H9 (cell line): ENCODE measurements at regions not wholly inside any gene's neighbourhood (a gene's known extent, or its start where the extent isn't known, plus 50 kb on each side); places are given as distances from the start of the nearest gene placed in this dataset.

Source experiments
- DNase-seq: peaks from one replicate; pipeline ENCODE4 v3.0.0-alpha.2; 2017
- H2AFZ ChIP-seq: one replicate; pipeline ENCODE4 v1.6.1; 2013; ENCODE audit warnings: mild to moderate bottlenecking, low read length, control low read depth, moderate library complexity
- H2AK5ac ChIP-seq: 2 replicates; pipeline ENCODE4 v1.6.1; 2013; ENCODE audit warnings: low read length, control low read depth, mixed read lengths; ENCODE audit not compliant: insufficient read length
- H2BK120ac ChIP-seq: one replicate; pipeline ENCODE4 v1.6.1; 2013; ENCODE audit warnings: low read depth, mild to moderate bottlenecking, low read length, control low read depth, inconsistent platforms; ENCODE audit not compliant: poor library complexity, severe bottlenecking
- H2BK12ac ChIP-seq: 2 replicates; pipeline ENCODE4 v1.6.1; 2013; ENCODE audit warnings: low read length, control low read depth, mixed read lengths, low read depth; ENCODE audit not compliant: insufficient read length
- H2BK15ac ChIP-seq: 2 replicates; pipeline ENCODE4 v1.6.1; 2013; ENCODE audit warnings: low read depth, low read length, control low read depth
- H2BK20ac ChIP-seq: one replicate; pipeline ENCODE4 v1.6.1; 2013; ENCODE audit warnings: low read depth, mild to moderate bottlenecking, low read length, control low read depth, inconsistent platforms; ENCODE audit not compliant: poor library complexity, severe bottlenecking
- H2BK5ac ChIP-seq: 2 replicates; pipeline ENCODE4 v1.6.1; 2013; ENCODE audit warnings: low read length, control low read depth, mixed read lengths; ENCODE audit not compliant: insufficient read length
- H3K14ac ChIP-seq: 2 replicates; pipeline ENCODE4 v1.6.1; 2013; ENCODE audit warnings: low read length, control low read depth; ENCODE audit not compliant: insufficient read depth
- H3K18ac ChIP-seq: 2 replicates; pipeline ENCODE4 v1.6.1; 2013; ENCODE audit warnings: low read depth, mild to moderate bottlenecking, mixed read lengths, low read length, control low read depth; ENCODE audit not compliant: insufficient read length
- H3K23ac ChIP-seq: 2 replicates; pipeline ENCODE4 v1.6.1; 2013; ENCODE audit warnings: low read length, control low read depth, mixed read lengths, low read depth; ENCODE audit not compliant: insufficient read length
- H3K23me2 ChIP-seq: 2 replicates; pipeline ENCODE4 v1.6.1; 2013; ENCODE audit warnings: low read depth, mild to moderate bottlenecking, mixed read lengths, low read length, control low read depth; ENCODE audit not compliant: insufficient read length, poor library complexity, severe bottlenecking
- H3K27ac ChIP-seq: 2 replicates; pipeline ENCODE4 v1.5.1; 2013; ENCODE audit warnings: low read length, control low read depth, mixed read lengths, low read depth; ENCODE audit not compliant: insufficient read length
- H3K27me3 ChIP-seq: 2 replicates; pipeline ENCODE4 v1.6.1; 2013; ENCODE audit warnings: low read length, control low read depth, inconsistent platforms; ENCODE audit not compliant: insufficient read depth
- H3K4ac ChIP-seq: 2 replicates; pipeline ENCODE4 v1.6.1; 2013; ENCODE audit warnings: low read depth, mild to moderate bottlenecking, control low read depth, inconsistent platforms, low read length, moderate library complexity
- H3K4me1 ChIP-seq: 2 replicates; pipeline ENCODE4 v1.6.1; 2013; ENCODE audit warnings: low read length, control low read depth, inconsistent platforms; ENCODE audit not compliant: insufficient read depth
- H3K4me2 ChIP-seq: 2 replicates; pipeline ENCODE4 v1.6.1; 2013; ENCODE audit warnings: low read length, control low read depth, mixed read lengths; ENCODE audit not compliant: insufficient read length, insufficient read depth
- H3K56ac ChIP-seq: 2 replicates; pipeline ENCODE4 v1.6.1; 2013; ENCODE audit warnings: low read depth, mild to moderate bottlenecking, mixed read lengths, low read length, control low read depth; ENCODE audit not compliant: insufficient read length
- H3K79me1 ChIP-seq: 2 replicates; pipeline ENCODE4 v1.6.1; 2013; ENCODE audit warnings: low read depth, mild to moderate bottlenecking, moderate library complexity, low read length, control low read depth, inconsistent platforms; ENCODE audit not compliant: insufficient read depth, poor library complexity, severe bottlenecking
- H3K79me2 ChIP-seq: 2 replicates; pipeline ENCODE4 v1.6.1; 2013; ENCODE audit warnings: low read length, control low read depth, inconsistent platforms; ENCODE audit not compliant: insufficient read depth
- H3K9ac ChIP-seq: 2 replicates; pipeline ENCODE4 v1.6.1; 2013; ENCODE audit warnings: low read length, control low read depth, mixed read lengths; ENCODE audit not compliant: insufficient read length; ENCODE audit errors: extremely low read depth
- H3K9me3 ChIP-seq: one replicate; pipeline ENCODE4 v1.6.1; 2013; ENCODE audit warnings: low read depth, low read length, inconsistent platforms; ENCODE audit not compliant: control insufficient read depth
- H3T11ph ChIP-seq: one replicate; pipeline ENCODE4 v1.6.1; 2013; ENCODE audit warnings: mild to moderate bottlenecking, low read length, control low read depth, inconsistent platforms
- H4K20me1 ChIP-seq: one replicate; pipeline ENCODE4 v1.6.1; 2013; ENCODE audit not compliant: control insufficient read depth, insufficient read length, insufficient read depth
- H4K5ac ChIP-seq: 2 replicates; pipeline ENCODE4 v1.6.1; 2013; ENCODE audit warnings: low read depth, mild to moderate bottlenecking, mixed read lengths, low read length, control low read depth; ENCODE audit not compliant: insufficient read length
- H4K8ac ChIP-seq: replicated peaks from 2 replicates; pipeline ENCODE4 v1.6.1; 2013; ENCODE audit warnings: low read length, control low read depth, mixed read lengths, low read depth; ENCODE audit not compliant: insufficient read length
- H4K91ac ChIP-seq: 2 replicates; pipeline ENCODE4 v1.6.1; 2013; ENCODE audit warnings: low read depth, mild to moderate bottlenecking, moderate library complexity, mixed read lengths, low read length, control low read depth; ENCODE audit not compliant: insufficient read length
- H3K27ac Mint-ChIP-seq, 3 experiments: 2 replicates in 2 of 3; 3 replicates in 1 of 3; pipeline ENCODE4 v1.8.0; 2020 to 2021; ENCODE audit warnings: mixed read lengths in 3 of 3, mild to moderate bottlenecking in 1 of 3, moderate library complexity in 1 of 3
- H3K27me3 Mint-ChIP-seq: 2 replicates; pipeline ENCODE4 v1.8.0; 2021; ENCODE audit warnings: low read depth, mild to moderate bottlenecking, moderate library complexity, mixed read lengths
- H3K36me3 Mint-ChIP-seq, 3 experiments: 2 replicates in 2 of 3; 3 replicates in 1 of 3; pipeline ENCODE4 v1.8.0; 2020 to 2021; ENCODE audit warnings: low read depth in 3 of 3, mixed read lengths in 3 of 3; ENCODE audit not compliant: insufficient read depth in 1 of 3
- H3K4me1 Mint-ChIP-seq, 2 experiments: 2 replicates each; pipeline ENCODE4 v1.8.0; 2020; ENCODE audit warnings: mixed read lengths in 2 of 2
- H3K4me3 Mint-ChIP-seq, 2 experiments: 2 replicates in 1 of 2; 3 replicates in 1 of 2; pipeline ENCODE4 v1.8.0; 2020 to 2021; ENCODE audit warnings: mild to moderate bottlenecking in 2 of 2, mixed read lengths in 2 of 2, moderate library complexity in 1 of 2
- H3K9me3 Mint-ChIP-seq, 2 experiments: 2 replicates in 1 of 2; 3 replicates in 1 of 2; pipeline ENCODE4 v1.8.0; 2020; ENCODE audit warnings: mild to moderate bottlenecking in 2 of 2, mixed read lengths in 2 of 2, moderate library complexity in 1 of 2
- WGBS: extraction: QIAGEN DNeasy Blood & Tissue Kit; methylation state at CpG from one replicate; pipeline ENCODE4 v1.1.7; 2013; ENCODE audit warnings: missing lambda C conversion rate, low lambda C conversion rate, mixed read lengths; ENCODE audit not compliant: insufficient read length; ENCODE audit errors: extremely low coverage; 5-methylcytosine and 5-hydroxymethylcytosine counted together
- TF ChIP-seq, protein P1 (sequence below): fragments of 200-600 bp; sonication (generic); conservative IDR thresholded peaks from 3 replicates; pipeline ENCODE4 v1.8.0; 2021; ENCODE audit warnings: antibody characterized with exemption, mild to moderate bottlenecking

DNA sequence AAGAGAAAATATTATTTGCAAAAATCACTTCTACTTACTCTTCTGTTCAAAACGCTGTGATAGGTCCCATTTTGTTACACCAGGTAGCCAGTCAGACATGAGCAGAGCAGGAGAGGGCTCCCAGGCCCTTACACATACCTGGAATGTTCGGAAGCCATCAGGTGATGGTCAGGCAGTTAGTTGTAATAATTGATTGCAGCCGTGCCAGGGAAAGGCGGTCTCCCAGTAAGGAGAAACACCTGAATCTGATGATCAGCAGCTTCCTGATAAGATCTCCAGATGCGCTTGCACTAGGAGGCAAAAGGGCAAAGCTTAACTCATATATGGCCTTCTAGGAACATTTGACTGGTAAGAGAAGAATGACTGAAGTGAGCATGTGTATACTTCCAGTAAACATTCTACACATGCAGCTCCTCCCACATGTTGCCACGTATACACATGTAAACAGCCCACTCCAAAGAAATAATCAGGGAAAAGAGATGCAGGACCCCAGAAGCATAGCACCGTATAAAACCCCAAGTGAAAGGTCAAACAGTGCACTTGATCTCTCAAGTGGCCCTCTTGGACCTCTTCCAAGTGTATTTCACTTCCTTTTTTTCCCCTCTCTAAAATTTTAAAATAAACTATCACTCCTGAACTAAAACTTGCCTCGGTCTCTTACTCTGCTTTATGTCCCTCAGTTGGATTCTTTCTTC is 1338.0 kb downstream of the FSTL5 start:
- Histone ChIP-seq H3K9ac (no peak overlapping the region), H3K27ac (no peak overlapping the region), H4K91ac (no peak overlapping the region), H3K56ac (no peak overlapping the region), H3K79me2 (no peaks in the 10 kb centered on the region), H3K4ac (no peak overlapping the region), H2BK5ac (no peak overlapping the region), H3K79me1 (no peaks in the 10 kb centered on the region), H3K9me3 (no peaks in the 10 kb centered on the region), H4K20me1 (no peaks in the 10 kb centered on the region), H4K8ac (no peak overlapping the region), H3K4me1 (no peaks in the 10 kb centered on the region), H2BK15ac (no peak overlapping the region), H2AK5ac (no peak overlapping the region), H3K23ac (no peak overlapping the region), H2BK20ac (no peak overlapping the region), H3K23me2 (no peaks in the 10 kb centered on the region), H2AFZ (no peak overlapping the region), H3K18ac (no peak overlapping the region), H4K5ac (no peak overlapping the region), H3K4me2 (no peak overlapping the region), H2BK120ac (no peak overlapping the region), H3K14ac (no peak overlapping the region), H3K27me3 (no peaks in the 10 kb centered on the region), H2BK12ac (no peak overlapping the region), H3T11ph (no peak overlapping the region)
- Mint-ChIP-seq H3K27ac (no peak overlapping the region), H3K9me3 (peaks cover 3% of the 10 kb centered on the region in 2 experiments; a peak in 3 of 5 replicates), H3K27me3 (no peaks in the 10 kb centered on the region), H3K4me3 (no peak overlapping the region), H3K36me3 (peaks cover 0 to 5% (median 0%) of the 10 kb centered on the region in 3 experiments; a peak in 2 of 7 replicates), H3K4me1 (no peaks in the 10 kb centered on the region)
- TF ChIP-seq, protein P1, sequence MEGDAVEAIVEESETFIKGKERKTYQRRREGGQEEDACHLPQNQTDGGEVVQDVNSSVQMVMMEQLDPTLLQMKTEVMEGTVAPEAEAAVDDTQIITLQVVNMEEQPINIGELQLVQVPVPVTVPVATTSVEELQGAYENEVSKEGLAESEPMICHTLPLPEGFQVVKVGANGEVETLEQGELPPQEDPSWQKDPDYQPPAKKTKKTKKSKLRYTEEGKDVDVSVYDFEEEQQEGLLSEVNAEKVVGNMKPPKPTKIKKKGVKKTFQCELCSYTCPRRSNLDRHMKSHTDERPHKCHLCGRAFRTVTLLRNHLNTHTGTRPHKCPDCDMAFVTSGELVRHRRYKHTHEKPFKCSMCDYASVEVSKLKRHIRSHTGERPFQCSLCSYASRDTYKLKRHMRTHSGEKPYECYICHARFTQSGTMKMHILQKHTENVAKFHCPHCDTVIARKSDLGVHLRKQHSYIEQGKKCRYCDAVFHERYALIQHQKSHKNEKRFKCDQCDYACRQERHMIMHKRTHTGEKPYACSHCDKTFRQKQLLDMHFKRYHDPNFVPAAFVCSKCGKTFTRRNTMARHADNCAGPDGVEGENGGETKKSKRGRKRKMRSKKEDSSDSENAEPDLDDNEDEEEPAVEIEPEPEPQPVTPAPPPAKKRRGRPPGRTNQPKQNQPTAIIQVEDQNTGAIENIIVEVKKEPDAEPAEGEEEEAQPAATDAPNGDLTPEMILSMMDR: no peak
- no CpG with 5 or more reads among the region's 8 CpGs for WGBS
- DNase-seq: no peak
